ENCODE measurements at regions not wholly inside any gene's neighbourhood (a gene's known extent, or its start where the extent isn't known, plus 50 kb on each side); places are given as distances from the start of the nearest gene placed in this dataset.

DNA sequence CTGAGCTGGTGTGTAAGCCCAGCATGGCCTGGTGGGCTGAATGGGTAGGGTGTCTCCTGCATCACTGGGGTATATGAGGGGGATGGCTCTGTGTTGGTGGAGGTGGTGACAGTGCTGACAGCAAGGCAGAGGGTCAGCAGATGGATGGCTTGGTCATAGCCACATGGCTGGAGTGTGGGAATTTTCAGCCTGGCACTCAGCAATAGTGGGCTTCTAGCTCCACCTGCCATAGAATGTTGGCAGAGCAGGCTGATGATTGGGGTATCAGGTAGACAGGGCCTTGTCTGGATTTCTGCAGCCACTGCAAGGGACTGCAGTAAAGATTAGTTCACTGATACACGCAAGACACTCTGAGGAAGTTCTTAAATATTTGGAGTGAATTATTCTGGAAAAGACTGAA lies 137.5 kb upstream of the BACH2 start:
- no peak for DNase-seq

- no peak for DNase-seq
Measured at GRCh38 chr6:90432937-90433336, 136.3 kb upstream of the BACH2 start.

DNA sequence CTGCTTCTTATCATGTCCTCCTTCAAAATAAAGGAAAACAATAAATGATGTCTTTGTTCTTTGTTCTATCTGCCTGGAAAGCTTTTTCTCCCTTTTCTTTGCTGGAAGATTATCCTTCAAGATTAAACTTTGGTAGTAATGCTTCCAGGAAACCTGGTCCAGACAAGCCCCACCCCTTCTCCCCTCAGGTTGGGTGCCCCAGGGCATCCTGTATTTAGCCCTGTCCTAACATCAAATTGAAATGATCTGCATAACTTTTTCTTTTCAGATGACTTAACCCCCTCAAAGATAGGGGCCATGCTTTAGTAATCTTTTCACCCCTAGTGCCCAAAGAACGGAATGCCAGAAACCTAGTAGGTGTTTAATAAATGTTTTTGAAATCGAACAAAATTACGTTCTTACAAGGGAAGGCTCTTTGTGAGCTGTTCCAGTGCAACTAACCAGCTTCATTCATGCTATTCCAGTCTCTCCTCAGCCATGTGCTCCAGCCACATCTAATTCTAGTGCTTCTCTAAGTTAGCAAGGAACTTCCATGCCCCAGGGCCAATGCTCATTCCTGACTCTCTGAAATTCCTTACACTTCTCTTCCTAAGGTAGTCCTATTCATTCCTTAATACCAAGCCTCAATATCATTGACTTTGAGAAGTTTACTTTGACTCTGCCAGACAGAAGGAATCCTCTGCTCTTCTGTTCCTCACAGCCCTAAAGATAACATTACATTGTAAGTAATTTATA lies 135.6 kb upstream of the BACH2 start:
- no peak for DNase-seq

DNA sequence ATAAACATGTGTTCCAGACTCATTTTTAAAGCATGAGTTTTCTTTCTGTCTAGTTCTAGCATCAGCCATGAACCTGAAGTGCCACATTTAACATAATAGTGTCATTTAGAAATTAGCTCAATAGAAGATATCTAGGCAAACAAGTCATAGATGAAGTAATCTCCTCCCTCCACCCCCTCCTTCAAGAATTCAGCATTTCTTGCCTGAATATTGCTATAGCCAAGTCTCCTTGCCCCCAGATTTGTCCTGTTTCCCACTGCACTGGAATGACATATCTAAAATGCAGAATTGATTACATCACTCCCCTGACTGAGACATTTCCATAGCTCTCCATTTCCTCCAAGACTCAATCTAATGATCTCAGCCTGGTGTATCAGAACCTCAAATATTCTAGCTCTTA lies 134.9 kb upstream of the BACH2 start:
- no peak for DNase-seq

DNA sequence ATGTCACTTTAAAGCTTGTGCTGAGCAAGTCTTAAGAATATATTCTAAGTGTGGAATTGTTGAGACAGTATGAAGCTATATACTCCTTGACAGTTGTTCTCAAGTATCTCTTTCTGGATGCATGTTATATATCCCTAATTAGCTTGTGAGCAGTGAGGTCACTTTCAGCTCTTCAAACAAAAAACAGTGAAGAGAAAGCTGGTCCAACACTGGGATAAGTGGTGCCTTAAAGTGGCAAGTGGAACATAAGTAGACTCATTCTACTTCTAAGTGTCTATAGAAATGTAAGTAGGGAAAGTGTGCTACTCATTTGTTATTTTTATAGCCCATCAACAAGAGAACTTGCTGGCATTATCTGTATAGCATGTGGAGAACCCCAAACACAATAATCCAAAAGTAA lies 133.1 kb upstream of the BACH2 start:
- DNase-seq = no peak

GRCh38 chr6:90428514-90428913 lies 131.9 kb upstream of the BACH2 start:
- no peak for DNase-seq

- DNase-seq = no peak
Measured at GRCh38 chr6:90425161-90425641, 128.6 kb upstream of the BACH2 start.

- DNase-seq = no peak
Measured at GRCh38 chr6:90424580-90424979, 127.9 kb upstream of the BACH2 start.

GRCh38 chr6:90421666-90422065 lies 125.0 kb upstream of the BACH2 start:
- DNase-seq = no peak

GRCh38 chr6:90420500-90420899 lies 123.9 kb upstream of the BACH2 start:
- no peak for DNase-seq

DNA sequence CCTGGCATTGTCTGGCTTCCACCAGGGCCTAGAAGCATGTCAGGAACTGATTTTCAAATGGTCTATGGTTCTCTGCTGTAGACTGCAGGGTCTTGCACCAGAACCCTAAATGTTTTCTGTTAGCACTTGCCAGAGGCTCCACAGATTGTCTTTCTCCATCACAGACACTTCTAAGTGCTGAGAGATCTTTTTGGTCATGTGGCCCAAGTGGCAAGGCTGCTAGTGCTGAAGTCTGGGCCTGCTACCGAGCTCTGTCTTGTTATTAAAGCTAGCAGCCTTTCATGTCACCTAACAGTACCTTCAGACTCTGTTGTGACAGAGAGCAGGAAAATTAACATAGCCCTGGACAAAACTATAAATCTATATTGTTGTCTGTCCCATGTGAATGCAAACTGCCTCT lies 120.7 kb upstream of the BACH2 start:
- no peak for DNase-seq

- no peak for DNase-seq
Measured at GRCh38 chr6:90416322-90416721, 119.7 kb upstream of the BACH2 start.

- DNase-seq = no peak
Measured at GRCh38 chr6:90415178-90415577, 118.5 kb upstream of the BACH2 start.

- no peak for DNase-seq
Measured at GRCh38 chr6:90414352-90414751, 117.7 kb upstream of the BACH2 start.

GRCh38 chr6:90413867-90414266 lies 117.2 kb upstream of the BACH2 start:
- peak; percentile 33 for DNase-seq

GRCh38 chr6:90413396-90413795 lies 116.8 kb upstream of the BACH2 start:
- no peak for DNase-seq

- no peak for DNase-seq
Measured at GRCh38 chr6:90412538-90413369, 116.1 kb upstream of the BACH2 start.

- DNase-seq = no peak
Measured at GRCh38 chr6:90411292-90411781, 114.7 kb upstream of the BACH2 start.

- DNase-seq = no peak
Measured at GRCh38 chr6:90409700-90410099, 113.1 kb upstream of the BACH2 start.

DNA sequence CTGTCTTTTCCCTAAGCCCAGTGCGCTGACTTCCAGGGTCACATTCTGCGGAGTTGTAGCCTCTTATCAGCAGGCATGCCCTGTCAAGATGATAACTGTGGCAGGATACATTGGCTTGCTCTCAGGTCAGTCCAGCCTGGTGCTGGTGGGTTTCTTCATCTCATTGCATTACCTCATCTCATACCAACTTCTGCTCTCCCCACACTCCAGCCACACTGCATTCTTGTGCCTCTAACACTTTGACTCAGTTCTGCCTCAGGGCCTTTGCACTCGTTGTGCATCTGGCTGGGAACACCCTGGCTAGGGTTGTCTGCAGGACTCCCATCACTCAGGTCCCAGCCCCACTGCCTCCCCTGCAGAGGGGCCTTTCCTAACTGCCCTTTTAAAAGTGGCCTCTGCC lies 110.3 kb upstream of the BACH2 start:
- no peak for DNase-seq

DNA sequence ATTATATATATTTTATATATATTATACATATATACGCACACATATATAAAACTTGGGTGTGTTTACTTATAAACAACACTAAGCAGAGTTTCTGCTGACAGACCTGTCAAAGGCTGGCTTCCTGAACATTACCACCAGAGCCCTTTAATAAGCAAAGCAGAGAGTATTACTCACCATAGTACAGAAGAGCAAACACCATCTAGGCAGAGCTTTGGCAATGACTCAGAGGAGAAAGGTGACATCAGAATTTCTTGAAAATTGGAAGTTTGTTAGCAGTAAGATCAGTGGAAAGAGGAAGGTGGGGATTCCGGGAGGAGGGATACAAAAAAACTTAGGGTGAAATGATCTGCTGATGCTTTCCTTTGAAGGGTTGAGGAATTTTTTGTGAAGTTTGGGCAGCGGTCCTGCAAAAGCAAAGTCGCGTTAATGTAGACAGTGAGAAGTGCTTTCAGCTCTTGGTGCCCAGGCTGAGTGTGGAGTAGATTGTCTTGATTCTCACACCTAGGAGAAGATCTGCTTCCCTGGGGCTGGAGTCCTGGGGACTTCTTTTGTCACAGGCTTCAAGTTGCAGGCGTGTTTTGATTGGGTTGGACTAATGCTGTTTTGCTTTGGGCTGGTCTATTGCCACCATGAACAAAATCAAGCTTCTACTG lies 109.6 kb upstream of the BACH2 start:
- DNase-seq = no peak

GRCh38 chr6:90403489-90404381 lies 107.1 kb upstream of the BACH2 start:
- no peak for DNase-seq

DNA sequence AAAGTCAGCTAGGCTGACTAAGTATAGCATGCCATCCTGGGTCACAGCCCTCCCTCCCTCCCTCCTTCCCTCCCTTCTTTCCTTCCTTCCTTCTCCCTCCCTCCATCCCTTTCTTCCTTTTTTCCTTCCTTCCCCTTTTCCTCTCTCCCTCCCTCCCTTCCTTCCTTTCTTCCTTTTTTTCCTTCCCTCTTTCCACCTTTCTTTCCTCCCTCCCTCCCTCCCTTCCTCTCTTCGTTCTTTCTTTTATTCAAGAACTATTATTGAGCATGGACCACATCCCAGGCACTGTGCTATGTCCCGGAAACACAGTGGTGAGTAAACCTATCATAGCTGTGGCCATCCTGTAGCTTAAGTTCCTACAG lies 106.2 kb upstream of the BACH2 start:
- DNase-seq = no peak
